ENCODE measurements at regions not wholly inside any gene's neighbourhood (a gene's known extent, or its start where the extent isn't known, plus 50 kb on each side); places are given as distances from the start of the nearest gene placed in this dataset.
"Not testable (repeated sequence)": the region's sequence is repeated elsewhere in the genome, so short reads cannot be mapped to it uniquely, and the experiment has no call there.

DNA sequence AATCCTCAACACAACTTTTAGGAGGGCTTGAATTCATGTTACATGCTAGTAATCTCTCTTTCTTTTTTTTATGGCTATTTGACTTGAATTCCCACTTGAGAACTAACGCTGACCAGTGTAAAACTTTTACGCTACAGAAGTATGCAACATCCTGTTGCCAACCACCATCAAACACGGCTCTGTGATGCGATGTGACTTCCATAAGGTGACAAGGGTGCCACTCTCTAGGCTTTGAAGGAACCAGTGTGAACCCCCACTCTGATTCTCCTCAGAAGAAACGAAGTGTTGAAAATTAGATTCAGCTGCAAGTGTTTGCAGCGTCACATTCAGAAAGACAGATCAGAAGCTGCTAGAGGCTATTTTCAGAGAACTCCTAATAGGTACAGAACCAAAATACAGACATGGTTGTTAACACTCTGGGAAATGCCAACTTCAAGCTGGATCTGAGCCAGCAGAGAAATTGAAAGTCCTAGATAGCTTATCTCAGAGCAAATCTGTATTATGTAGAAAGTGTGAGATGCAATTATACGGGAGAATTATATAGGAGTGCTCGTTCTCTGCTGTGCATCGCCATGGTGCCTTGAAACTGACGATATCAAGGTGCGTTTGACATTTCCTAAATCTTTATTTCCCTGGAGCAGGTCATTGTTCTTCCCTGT is 271.2 kb downstream of the LPIN1 start:
- no peak for TF ChIP-seq POLR2A (IDR thresholded peaks at IDR 0.05)
- TF ChIP-seq, protein P1, sequence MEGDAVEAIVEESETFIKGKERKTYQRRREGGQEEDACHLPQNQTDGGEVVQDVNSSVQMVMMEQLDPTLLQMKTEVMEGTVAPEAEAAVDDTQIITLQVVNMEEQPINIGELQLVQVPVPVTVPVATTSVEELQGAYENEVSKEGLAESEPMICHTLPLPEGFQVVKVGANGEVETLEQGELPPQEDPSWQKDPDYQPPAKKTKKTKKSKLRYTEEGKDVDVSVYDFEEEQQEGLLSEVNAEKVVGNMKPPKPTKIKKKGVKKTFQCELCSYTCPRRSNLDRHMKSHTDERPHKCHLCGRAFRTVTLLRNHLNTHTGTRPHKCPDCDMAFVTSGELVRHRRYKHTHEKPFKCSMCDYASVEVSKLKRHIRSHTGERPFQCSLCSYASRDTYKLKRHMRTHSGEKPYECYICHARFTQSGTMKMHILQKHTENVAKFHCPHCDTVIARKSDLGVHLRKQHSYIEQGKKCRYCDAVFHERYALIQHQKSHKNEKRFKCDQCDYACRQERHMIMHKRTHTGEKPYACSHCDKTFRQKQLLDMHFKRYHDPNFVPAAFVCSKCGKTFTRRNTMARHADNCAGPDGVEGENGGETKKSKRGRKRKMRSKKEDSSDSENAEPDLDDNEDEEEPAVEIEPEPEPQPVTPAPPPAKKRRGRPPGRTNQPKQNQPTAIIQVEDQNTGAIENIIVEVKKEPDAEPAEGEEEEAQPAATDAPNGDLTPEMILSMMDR (IDR thresholded peaks at IDR 0.05) = no peak
- Histone ChIP-seq H3K4me1 (no peaks in the 10 kb centered on the region), H3K27ac (no peak overlapping the region), H3K36me3 (replicated peaks in 1 of 2; ENCODE audit: insufficient read depth in 1 of 2, low read depth in 2 of 2) (no peaks in the 10 kb centered on the region), H3K4me3 (no peak overlapping the region), H3K27me3 (no peaks in the 10 kb centered on the region), H3K9me3 (peaks cover 0 to 8% (median 0%) of the 10 kb centered on the region in 3 donors)
- ATAC-seq = no peak
- no peak for DNase-seq
- intact Hi-C loops (cut with DNase I) = no loop called here
- WGBS, 2 donors = 58 to 63% methylated on average over 11 of the region's 11 CpGs

- H3K4me1 ChIP-seq; H3K27me3 ChIP-seq; ATAC-seq; H3K36me3 ChIP-seq (replicated peaks in 1 of 2; ENCODE audit: insufficient read depth in 1 of 2, low read depth in 2 of 2); intact Hi-C loops (cut with DNase I); H3K4me3 ChIP-seq; H3K27ac ChIP-seq; DNase-seq; H3K9me3 ChIP-seq: not testable (repeated sequence)
- WGBS, 2 donors = 73 to 79% methylated on average over 5 of the region's 5 CpGs
Observed at GRCh38 chr2:12018726-12019125, 272.3 kb downstream of the LPIN1 start.

GRCh38 chr2:12020833-12021469 is 274.5 kb downstream of the LPIN1 start:
- H3K27ac ChIP-seq = no peak overlapping the region
- DNase-seq = no peak
- peaks cover 0 to 8% (median 0%) of the 10 kb centered on the region in 3 donors for H3K9me3 ChIP-seq
- 87 to 90% methylated on average over 3 of the region's 3 CpGs for WGBS, 2 donors
- intact Hi-C loops (cut with DNase I) = no loop called here
- H3K27me3 ChIP-seq = no peaks in the 10 kb centered on the region
- no peaks in the 10 kb centered on the region for H3K36me3 ChIP-seq (replicated peaks in 1 of 2; ENCODE audit: insufficient read depth in 1 of 2, low read depth in 2 of 2)
- TF ChIP-seq POLR2A (IDR thresholded peaks at IDR 0.05) = no peak
- TF ChIP-seq, protein P1 (IDR thresholded peaks at IDR 0.05) = no peak
- ATAC-seq = no peak
- no peaks in the 10 kb centered on the region for H3K4me1 ChIP-seq
- H3K4me3 ChIP-seq = no peak overlapping the region

DNA sequence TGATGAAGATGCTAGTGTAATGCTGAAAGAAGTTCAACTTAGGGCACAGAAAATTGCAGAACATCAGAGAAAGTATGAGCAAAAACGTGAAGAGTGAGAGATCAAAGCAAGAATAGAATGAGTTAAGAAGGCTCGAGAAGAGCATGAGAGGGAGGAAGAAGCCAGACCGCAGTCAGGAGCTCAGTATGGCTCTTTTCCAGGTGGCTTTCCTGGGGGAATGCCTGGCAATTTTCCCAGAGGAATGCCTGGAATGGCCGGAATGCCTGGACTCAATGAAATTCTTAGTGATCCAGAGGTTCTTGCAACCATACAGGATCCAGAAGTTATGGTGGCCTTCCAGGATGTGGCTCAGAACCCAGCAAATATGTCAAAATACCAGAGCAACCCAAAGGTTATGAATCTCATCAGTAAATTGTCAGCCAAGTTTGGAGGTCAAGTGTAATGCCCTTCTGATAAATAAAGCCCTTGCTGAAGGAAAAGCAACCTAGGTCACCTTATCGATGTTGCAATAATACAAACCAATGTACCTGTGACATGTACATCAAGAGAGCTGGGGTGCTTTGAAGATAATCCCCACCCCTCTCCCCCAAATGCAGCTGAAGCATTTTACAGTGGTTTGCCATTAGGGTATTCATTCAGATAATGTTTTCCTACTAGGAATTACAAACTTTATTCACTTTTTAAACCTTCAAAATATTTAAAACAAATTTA is 277.9 kb downstream of the LPIN1 start:
- ATAC-seq; intact Hi-C loops (cut with DNase I); H3K4me1 ChIP-seq; H3K27me3 ChIP-seq; H3K9me3 ChIP-seq; H3K4me3 ChIP-seq; H3K36me3 ChIP-seq (replicated peaks in 1 of 2; ENCODE audit: insufficient read depth in 1 of 2, low read depth in 2 of 2); H3K27ac ChIP-seq: not testable (repeated sequence)
- 30 to 42% methylated on average over 5 of the region's 5 CpGs for WGBS, 2 donors
- DNase-seq = peak in 3 of 4 donors; percentile 19 to 35 (median 20)

DNA sequence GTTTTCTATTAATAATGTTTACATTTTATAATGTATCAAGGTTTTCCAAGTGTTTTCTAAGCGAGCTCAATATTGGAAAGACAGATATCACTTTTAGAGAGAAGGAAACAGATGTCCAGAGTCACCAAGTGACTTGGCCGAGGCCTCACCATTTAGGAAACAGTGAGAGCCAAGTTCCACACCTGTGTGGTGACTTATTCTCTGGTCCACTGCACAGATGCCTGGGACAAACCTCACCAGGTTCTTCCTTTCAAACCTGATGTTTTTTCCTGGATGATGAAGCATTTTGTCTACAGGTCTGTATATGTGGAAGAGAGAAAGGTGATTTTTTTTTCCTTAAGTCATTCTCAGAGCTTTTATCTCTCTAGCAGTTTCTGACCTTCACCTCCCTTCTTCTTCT is 280.7 kb downstream of the LPIN1 start:
- ATAC-seq (no peak), DNase-seq (no peak)
- no peaks in the 10 kb centered on the region for H3K4me1 ChIP-seq
- WGBS, 2 donors = 56 to 65% methylated on average over 2 of the region's 2 CpGs
- H3K4me3 ChIP-seq = no peak overlapping the region
- H3K9me3 ChIP-seq = no peaks in the 10 kb centered on the region
- TF ChIP-seq, protein P1 (IDR thresholded peaks at IDR 0.05) = no peak
- no peaks in the 10 kb centered on the region for H3K36me3 ChIP-seq (replicated peaks in 1 of 2; ENCODE audit: insufficient read depth in 1 of 2, low read depth in 2 of 2)
- no peak overlapping the region for H3K27ac ChIP-seq
- H3K27me3 ChIP-seq = no peaks in the 10 kb centered on the region
- intact Hi-C loops (cut with DNase I) = no loop called here
